SU-DHL-6 (cell line): ENCODE measurements at regions not wholly inside any gene's neighbourhood (a gene's known extent, or its start where the extent isn't known, plus 50 kb on each side); places are given as distances from the start of the nearest gene placed in this dataset.

Experiments used
- CTCF ChIP-seq: fragments of 200-600 bp; sonication (generic); IDR thresholded peaks from one replicate; pipeline ENCODE4 v1.5.1; 2017; ENCODE audit warnings: antibody characterized with exemption, mild to moderate bottlenecking, low read length, moderate library complexity; ENCODE audit not compliant: insufficient read depth, poor library complexity, severe bottlenecking
- EZH2phosphoT487 ChIP-seq: fragments of 200-600 bp; sonication (generic), shearing (Covaris generic); conservative IDR thresholded peaks from 2 replicates; pipeline ENCODE4 v1.6.1; 2018; ENCODE audit warnings: mild to moderate bottlenecking, antibody characterized with exemption, low read length, moderate library complexity, mixed read lengths

GRCh38 chr1:157238585-157238984 lies 100.4 kb upstream of the ETV3 start:
- TF ChIP-seq CTCF (no peak), EZH2phosphoT487 (no peak)
